DOHH2 (cell line): ENCODE measurements at regions not wholly inside any gene's neighbourhood (a gene's known extent, or its start where the extent isn't known, plus 50 kb on each side); places are given as distances from the start of the nearest gene placed in this dataset.

ENCODE experiments used
- H3F3A ChIP-seq: fragments of 200-600 bp; sonication (generic), shearing (Covaris generic); 2 replicates; pipeline ENCODE4 v1.6.0; 2016; ENCODE audit warnings: antibody characterized with exemption, mild to moderate bottlenecking; ENCODE audit not compliant: control insufficient read depth, insufficient read depth
- H3K27ac ChIP-seq: fragments of 200-600 bp; sonication (generic); 2 replicates; pipeline ENCODE4 v1.5.1; 2014; ENCODE audit warnings: low read depth, mild to moderate bottlenecking, low read length, moderate library complexity
- H3K27me3 ChIP-seq: fragments of 200-600 bp; sonication (generic); 2 replicates; pipeline ENCODE4 v1.6.1; 2014; ENCODE audit warnings: mild to moderate bottlenecking, low read length, mixed read lengths; ENCODE audit not compliant: control insufficient read depth
- H3K36me3 ChIP-seq: fragments of 200-600 bp; sonication (generic); 2 replicates; pipeline ENCODE4 v1.6.1; 2014; ENCODE audit warnings: mild to moderate bottlenecking, low read length, moderate library complexity, mixed read lengths; ENCODE audit not compliant: control insufficient read depth
- H3K4me1 ChIP-seq: fragments of 200-600 bp; sonication (generic); 2 replicates; pipeline ENCODE4 v1.6.1; 2014; ENCODE audit warnings: mild to moderate bottlenecking, low read length, mixed read lengths; ENCODE audit not compliant: control insufficient read depth
- H3K4me2 ChIP-seq: fragments of 200-600 bp; sonication (generic); 2 replicates; pipeline ENCODE4 v1.6.0; 2014; ENCODE audit warnings: mild to moderate bottlenecking, low read length, moderate library complexity
- H3K4me3 ChIP-seq: fragments of 200-600 bp; sonication (generic); 2 replicates; pipeline ENCODE4 v1.5.1; 2014; ENCODE audit warnings: mild to moderate bottlenecking, low read length, mixed read lengths
- H3K79me2 ChIP-seq: fragments of 200-600 bp; sonication (generic); 2 replicates; pipeline ENCODE4 v1.6.1; 2014; ENCODE audit warnings: mild to moderate bottlenecking, low read length, mixed read lengths; ENCODE audit not compliant: control insufficient read depth
- H3K9me2 ChIP-seq: fragments of 200-600 bp; sonication (generic); replicated peaks from 2 replicates; pipeline ENCODE4 v1.6.1; 2014; ENCODE audit warnings: mild to moderate bottlenecking, low read length, mixed read lengths; ENCODE audit not compliant: control insufficient read depth
- H3K9me3 ChIP-seq: fragments of 200-600 bp; sonication (generic); 2 replicates; pipeline ENCODE4 v1.6.1; 2014; ENCODE audit warnings: antibody characterized with exemption, low read length, mixed read lengths; ENCODE audit not compliant: control insufficient read depth, insufficient read depth
- H4K20me1 ChIP-seq: fragments of 200-600 bp; sonication (generic); 2 replicates; pipeline ENCODE4 v1.6.0; 2014; ENCODE audit warnings: low read depth, mild to moderate bottlenecking, antibody characterized with exemption, low read length, moderate library complexity; ENCODE audit not compliant: control insufficient read depth, insufficient read depth
- EZH2phosphoT487 ChIP-seq: fragments of 200-600 bp; sonication (generic); IDR thresholded peaks from 2 replicates; pipeline ENCODE4 v1.6.1; 2017; ENCODE audit warnings: borderline replicate concordance, mild to moderate bottlenecking, antibody characterized with exemption, low read length, moderate library complexity, mixed read lengths
- TF ChIP-seq, protein P1 (sequence below): fragments of 200-600 bp; sonication (generic); IDR thresholded peaks from one replicate; pipeline ENCODE4 v1.5.1; 2014; ENCODE audit warnings: antibody characterized with exemption, mild to moderate bottlenecking, low read depth, low read length; ENCODE audit not compliant: poor library complexity, severe bottlenecking

GRCh38 chr11:15696069-15696468, 581.3 kb downstream of the INSC start:
- Histone ChIP-seq H3K4me1 (no peaks in the 10 kb centered on the region), H3K36me3 (no peaks in the 10 kb centered on the region), H3K27ac (no peak overlapping the region), H3K4me2 (no peak overlapping the region), H3F3A (no peaks in the 10 kb centered on the region), H3K79me2 (no peaks in the 10 kb centered on the region), H3K4me3 (no peak overlapping the region), H3K9me3 (no peaks in the 10 kb centered on the region), H3K27me3 (no peaks in the 10 kb centered on the region), H4K20me1 (no peaks in the 10 kb centered on the region), H3K9me2 (no peaks in the 10 kb centered on the region)
- TF ChIP-seq, protein P1, sequence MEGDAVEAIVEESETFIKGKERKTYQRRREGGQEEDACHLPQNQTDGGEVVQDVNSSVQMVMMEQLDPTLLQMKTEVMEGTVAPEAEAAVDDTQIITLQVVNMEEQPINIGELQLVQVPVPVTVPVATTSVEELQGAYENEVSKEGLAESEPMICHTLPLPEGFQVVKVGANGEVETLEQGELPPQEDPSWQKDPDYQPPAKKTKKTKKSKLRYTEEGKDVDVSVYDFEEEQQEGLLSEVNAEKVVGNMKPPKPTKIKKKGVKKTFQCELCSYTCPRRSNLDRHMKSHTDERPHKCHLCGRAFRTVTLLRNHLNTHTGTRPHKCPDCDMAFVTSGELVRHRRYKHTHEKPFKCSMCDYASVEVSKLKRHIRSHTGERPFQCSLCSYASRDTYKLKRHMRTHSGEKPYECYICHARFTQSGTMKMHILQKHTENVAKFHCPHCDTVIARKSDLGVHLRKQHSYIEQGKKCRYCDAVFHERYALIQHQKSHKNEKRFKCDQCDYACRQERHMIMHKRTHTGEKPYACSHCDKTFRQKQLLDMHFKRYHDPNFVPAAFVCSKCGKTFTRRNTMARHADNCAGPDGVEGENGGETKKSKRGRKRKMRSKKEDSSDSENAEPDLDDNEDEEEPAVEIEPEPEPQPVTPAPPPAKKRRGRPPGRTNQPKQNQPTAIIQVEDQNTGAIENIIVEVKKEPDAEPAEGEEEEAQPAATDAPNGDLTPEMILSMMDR: no peak
- TF ChIP-seq EZH2phosphoT487: no peak

GRCh38 chr11:15697437-15698236, 582.9 kb downstream of the INSC start:
- Histone ChIP-seq H3K4me3 (no peak overlapping the region), H3F3A (no peaks in the 10 kb centered on the region), H3K36me3 (no peaks in the 10 kb centered on the region), H3K27me3 (no peaks in the 10 kb centered on the region), H3K4me1 (no peaks in the 10 kb centered on the region), H4K20me1 (no peaks in the 10 kb centered on the region), H3K4me2 (no peak overlapping the region), H3K79me2 (no peaks in the 10 kb centered on the region), H3K27ac (no peak overlapping the region), H3K9me2 (no peaks in the 10 kb centered on the region), H3K9me3 (no peaks in the 10 kb centered on the region)
- TF ChIP-seq EZH2phosphoT487: no peak
- TF ChIP-seq, protein P1: no peak

- no peaks in the 10 kb centered on the region for H3K79me2 ChIP-seq
- no peaks in the 10 kb centered on the region for H3K36me3 ChIP-seq
- no peaks in the 10 kb centered on the region for H3K27me3 ChIP-seq
- H3K9me2 ChIP-seq: no peaks in the 10 kb centered on the region
- TF ChIP-seq, protein P1: no peak
- TF ChIP-seq EZH2phosphoT487: no peak
- H4K20me1 ChIP-seq: no peaks in the 10 kb centered on the region
- H3K4me2 ChIP-seq: no peak overlapping the region
- no peak overlapping the region for H3K4me3 ChIP-seq
- no peaks in the 10 kb centered on the region for H3K9me3 ChIP-seq
- no peak overlapping the region for H3K27ac ChIP-seq
- H3F3A ChIP-seq: no peaks in the 10 kb centered on the region
- no peaks in the 10 kb centered on the region for H3K4me1 ChIP-seq
These were observed 584.1 kb downstream of the INSC start for GRCh38 chr11:15698855-15699254.
